Glomerular endothelial cell (primary cell): ENCODE measurements at regions not wholly inside any gene's neighbourhood (a gene's known extent, or its start where the extent isn't known, plus 50 kb on each side); places are given as distances from the start of the nearest gene placed in this dataset.
"Not testable (repeated sequence)": the region's sequence is repeated elsewhere in the genome, so short reads cannot be mapped to it uniquely, and the experiment has no call there.

Experiments used
- DNase-seq: peaks from one replicate; pipeline ENCODE4 v3.0.0-alpha.2; 2011; ENCODE audit warnings: low read depth, low spot score; ENCODE audit errors: extremely low read depth

GRCh38 chrX:40943093-40943641 is 142.1 kb upstream of the USP9X start:
- no peak for DNase-seq

GRCh38 chrX:40945361-40945713 is 139.9 kb upstream of the USP9X start:
- DNase-seq = no peak

DNA sequence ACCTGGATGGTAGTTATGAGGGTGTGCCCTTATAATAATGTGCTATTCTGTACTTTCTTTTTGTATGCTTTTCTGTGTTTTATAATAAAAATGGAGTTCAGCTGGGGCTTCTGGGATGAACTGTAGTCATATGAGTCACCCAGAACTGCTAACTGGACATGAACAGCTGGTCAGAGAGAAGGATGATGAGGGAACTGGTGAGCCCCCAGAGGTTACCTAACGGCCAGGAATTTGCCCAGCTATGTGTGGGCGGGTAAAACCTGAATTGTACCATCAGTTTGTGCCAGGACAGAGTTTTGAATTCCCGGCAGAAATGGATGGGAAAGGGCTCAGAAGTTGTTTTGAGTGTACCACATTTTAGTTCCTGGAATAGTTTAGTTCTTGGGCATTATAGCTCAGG is 138.0 kb upstream of the USP9X start:
- no peak for DNase-seq

DNA sequence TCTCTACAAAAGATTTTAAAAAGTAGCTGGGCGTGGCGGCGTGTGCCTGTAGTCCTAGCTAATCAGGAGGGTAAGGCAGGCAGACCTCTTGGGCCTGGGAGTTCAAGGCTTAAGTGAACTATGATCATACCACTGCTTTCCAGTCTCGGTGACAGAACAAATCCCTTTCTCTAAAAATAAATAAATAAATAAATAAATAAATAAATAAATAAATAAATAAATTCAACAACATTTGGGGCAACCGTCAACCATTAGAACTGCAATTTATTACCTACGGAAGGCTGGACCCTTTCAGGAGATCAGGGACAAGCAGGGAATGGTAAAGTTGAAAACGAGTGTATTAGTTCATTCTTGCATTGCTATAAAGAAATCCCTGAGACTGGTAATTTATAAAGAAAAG is 136.2 kb upstream of the USP9X start:
- DNase-seq = no peak

DNA sequence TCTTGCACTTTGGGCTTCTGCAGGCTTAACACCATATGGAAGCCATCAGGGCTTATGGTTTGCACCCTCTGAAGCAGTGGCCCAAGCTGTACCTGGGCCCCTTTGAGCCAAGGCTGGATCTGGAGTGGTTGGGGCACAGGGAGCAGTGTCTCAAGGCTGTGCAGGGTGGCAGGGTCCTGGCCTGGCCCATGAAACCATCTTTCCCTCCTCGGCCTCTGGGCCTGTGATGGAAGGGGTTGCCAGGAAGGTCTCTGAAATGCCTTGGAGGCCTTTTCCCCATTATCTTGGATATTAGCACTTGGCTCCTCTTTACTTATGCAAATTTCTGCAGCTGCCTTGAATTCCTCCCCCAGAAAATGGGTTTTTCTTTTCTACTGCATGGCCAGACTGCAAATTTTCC is 134.7 kb upstream of the USP9X start:
- DNase-seq = no peak

DNA sequence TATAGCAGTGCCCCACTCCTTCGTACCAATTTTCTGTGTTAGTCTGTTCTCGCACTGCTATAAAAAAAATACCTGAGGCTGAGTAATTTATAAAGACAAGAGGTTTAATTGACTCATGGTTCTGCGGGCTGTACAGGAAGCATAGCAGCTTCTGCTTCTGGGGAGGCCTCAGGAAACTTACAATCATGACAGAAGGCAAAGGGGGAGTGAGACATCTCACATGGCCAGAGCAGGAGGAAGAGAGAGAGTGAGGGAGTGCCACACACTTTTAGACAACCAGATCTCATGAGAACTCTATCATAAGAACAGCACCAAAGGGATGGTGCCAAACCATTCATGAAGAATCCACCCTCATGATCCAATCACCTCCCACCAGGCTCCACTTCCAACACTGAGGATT is 133.8 kb upstream of the USP9X start:
- DNase-seq = not testable (repeated sequence)

DNA sequence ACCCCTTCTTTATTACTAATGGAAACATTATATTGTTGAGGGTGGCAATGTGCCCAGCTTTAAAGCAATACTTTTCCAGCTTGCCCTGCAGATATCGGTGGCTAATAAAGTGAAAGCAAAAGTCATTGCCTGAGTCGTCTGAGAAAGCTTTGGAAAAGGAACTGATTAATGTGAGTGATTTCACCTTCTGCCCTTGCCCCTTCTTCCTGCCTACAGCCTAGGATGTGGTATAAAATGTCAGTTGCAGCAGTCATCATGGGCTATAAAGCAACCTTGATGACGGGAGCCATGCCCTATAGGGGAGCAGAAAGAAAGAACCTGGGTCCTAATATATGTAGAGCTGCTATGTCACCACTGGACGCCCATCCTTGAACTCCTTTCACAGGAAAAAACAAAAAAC is 132.4 kb upstream of the USP9X start:
- no peak for DNase-seq

- no peak for DNase-seq
Observed at GRCh38 chrX:40953369-40953768, 131.9 kb upstream of the USP9X start.

DNA sequence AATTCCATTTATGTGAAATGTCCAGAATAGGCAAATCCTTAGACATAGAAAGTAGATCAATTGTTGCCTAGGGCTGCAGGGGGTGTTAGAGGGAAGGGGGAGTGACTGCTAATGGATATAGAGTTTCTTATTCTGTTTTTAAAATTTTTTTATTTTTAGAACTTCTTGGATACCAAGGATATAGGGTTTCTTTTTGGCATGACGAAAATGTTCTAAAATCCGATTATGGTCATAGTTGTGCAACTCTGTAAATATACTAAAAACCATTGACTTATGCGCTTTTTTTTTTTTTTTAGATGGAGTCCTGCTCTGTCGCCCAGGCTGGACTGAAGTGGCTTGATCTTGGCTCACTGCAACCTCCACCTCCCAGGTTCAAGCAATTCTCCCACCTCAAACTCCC is 125.2 kb upstream of the USP9X start:
- DNase-seq = no peak

DNA sequence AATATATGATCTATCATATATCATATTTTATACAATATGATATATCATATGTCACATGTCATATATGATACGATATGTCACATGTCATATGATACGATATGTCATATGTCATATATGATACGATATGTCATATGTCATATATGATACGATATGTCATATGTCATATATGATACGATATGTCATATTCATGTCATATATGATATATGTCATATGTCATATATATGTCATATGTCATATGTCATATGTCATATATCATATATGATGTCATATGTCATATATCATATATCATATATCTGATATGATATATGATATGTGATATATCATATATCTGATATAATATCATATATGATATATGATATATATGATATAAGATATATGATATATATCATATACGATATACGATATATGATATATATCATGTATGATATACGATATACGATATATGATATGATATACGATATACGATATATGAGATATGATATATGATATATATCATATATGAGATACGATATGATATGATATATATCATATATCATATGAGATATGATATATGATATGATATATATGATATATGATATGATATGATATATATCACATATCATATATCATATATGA is 122.3 kb upstream of the USP9X start:
- DNase-seq = no peak

DNA sequence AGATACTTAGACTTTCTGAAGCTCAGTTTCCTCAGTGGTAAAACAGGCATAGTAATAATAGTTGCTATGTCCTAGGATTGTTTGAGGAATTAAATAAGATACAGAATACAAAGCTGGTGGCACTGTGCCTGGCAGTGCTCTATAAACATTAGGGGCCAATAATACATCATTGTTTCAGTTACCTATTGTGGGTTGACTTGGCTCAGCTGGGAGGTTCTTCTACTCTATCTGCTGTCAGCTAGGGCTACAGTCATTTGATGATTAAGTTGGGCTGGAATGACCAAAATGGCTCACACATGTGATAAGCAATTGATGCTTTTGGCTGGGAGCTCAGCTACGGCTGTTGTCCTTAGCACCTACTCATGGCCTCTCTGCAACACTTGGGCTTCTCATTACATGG is 121.2 kb upstream of the USP9X start:
- DNase-seq = no peak

DNA sequence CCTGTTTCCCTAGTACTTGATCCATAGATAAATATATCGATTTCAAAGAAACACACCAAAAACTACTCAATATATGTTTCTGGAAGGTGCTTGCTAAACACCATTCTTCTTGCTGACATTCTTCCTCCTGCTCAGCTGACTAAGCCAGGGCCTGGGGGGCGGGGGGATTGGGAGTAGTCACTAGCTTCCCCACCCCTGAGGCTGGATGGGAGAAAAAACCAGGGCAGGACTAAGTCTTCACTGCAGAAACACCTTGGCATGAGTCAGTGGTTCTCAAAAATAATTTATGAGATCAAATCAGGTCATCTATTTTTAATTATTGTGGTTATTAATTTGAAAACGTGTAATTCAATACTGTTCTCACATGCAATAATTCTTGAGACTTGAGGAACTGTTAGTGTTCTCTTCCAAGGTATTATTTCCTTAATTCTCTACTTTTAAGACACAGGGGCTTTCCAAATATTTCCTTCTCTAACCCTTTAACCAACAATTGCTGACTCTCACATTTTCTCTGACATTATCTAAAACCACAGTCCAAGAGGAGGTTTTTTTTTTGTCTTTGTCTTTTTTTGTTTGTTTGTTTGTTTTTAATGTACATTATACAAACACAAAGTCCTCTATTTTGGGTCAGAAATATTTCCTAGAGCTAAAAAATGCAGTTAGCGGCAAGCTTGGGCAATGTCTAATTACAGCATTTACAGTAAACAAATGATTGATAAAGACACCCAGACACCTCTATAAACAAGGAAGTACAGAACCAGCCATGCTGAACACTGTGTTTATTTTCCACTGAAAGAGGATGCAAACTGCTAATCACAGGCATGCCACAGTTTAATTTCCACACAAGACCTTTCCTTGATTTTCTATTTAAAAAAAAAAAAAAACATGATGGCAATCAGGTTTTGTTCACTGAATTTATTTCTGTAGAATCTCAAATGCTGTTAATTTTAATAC is 120.3 kb upstream of the USP9X start:
- DNase-seq = no peak

GRCh38 chrX:40966213-40966820 is 118.9 kb upstream of the USP9X start:
- no peak for DNase-seq

DNA sequence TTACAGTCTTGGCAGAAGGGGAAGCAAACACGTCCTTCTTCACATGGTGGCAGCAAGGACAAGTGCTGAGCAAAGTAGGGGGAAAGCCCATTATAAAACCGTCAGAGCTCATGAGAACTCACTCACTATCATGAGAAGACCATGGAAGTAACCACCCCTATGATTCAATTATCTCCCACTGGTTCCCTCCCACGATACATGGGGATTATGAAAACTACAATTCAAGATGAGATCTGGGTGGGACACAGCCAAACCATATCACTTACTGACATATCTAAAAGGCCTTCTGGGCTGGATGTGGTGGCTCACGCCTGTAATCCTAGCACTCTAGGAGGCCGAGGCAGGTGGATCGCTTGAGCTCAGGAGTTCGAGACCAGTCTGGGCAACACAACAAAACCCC is 117.1 kb upstream of the USP9X start:
- no peak for DNase-seq

- DNase-seq = no peak
Observed at GRCh38 chrX:40971736-40972135, 113.5 kb upstream of the USP9X start.

DNA sequence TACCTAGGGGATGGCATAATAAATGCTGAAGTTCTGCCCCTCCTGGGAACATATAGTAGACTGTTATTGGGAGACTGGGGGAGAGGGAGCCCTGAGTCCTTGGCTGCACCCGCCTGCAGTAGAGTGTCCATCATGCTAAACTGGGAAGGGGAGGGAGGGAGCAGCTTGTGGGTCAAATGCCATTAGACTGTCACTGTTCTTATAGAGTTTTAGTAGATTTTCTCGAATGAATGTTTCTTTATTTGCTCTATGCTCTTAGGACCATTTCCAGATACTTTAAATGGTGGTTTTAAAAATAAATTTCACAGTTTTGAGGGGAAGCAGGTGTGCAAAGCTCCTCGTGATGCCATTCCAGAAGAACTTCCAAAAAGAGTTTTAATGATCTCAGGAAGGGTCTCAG is 111.6 kb upstream of the USP9X start:
- no peak for DNase-seq

GRCh38 chrX:40975951-40976350 is 109.3 kb upstream of the USP9X start:
- no peak for DNase-seq

DNA sequence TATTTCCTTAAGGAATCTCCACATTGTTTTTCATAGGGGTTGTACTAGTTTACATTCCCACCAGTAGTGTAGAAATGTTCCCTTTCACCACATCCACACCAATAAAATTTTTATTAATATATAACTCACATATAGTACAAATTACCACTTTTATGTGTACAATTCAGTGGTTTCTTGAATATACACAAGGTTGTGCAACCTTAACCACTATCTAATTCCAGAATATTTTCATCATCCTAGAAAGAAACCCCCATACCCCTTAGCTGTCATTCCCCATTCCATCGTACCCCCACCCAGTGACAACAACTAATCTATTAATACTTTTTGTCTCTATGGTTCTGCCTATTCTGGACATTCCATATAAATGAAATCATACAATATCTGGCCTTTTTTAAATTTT is 108.3 kb upstream of the USP9X start:
- DNase-seq = no peak

DNA sequence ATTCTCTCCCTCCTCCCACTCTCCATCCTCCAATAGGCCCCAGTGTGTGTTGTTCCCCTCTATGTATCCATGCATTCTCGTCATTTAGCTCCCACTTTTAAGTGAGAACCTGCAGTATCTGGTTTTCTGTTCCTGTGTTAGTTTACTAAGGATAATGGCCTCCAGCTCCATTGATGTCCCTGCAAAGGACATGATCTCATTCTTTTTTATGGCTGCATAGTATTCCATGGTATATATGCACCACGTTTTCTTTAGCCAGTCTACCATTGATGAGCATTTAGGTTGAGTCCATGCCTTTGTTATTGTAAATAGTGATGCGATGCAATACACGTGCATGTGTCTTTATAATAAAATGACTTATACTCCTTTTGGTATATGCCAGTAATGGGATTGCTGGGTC is 100.3 kb upstream of the USP9X start:
- DNase-seq = no peak

- DNase-seq = no peak
Observed at GRCh38 chrX:40987413-40987812, 97.8 kb upstream of the USP9X start.

DNA sequence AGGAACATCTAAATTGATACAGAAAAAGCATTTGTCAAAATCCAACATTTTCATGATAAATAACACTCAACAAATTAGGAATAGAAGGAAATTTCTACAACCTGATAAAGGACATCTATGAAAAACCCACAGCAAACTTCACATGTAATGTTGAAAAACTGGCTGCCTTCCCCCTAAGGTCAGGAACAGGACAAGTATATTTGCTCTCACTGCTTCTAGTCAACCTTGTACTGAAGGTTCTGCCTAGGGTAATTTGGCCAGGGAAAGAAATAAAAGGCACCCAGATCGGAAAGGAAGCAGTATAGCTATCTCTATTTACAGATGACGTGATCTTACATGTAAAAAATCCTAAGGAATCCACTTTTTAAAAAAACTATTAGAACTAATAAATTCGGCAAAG is 97.1 kb upstream of the USP9X start:
- DNase-seq = no peak

GRCh38 chrX:40993395-40993794 is 91.8 kb upstream of the USP9X start:
- not testable (repeated sequence) for DNase-seq
